KBM-7 (cell line): ENCODE measurements at regions not wholly inside any gene's neighbourhood (a gene's known extent, or its start where the extent isn't known, plus 50 kb on each side); places are given as distances from the start of the nearest gene placed in this dataset.

Source experiments
- DNase-seq: peaks from one replicate; pipeline ENCODE4 v3.0.0-alpha.2; 2015
- in situ Hi-C: fragments of 300-500 bp; cut with MboI; formaldehyde crosslinking; loops from 2 replicates; pipeline ENCODE4 v1.14.3; 2020; ENCODE audit warnings: low sequenced_read_pairs, low pct_unique_long_range_greater_than_20kb, mixed read lengths

GRCh38 chr12:126776026-126776655 is 1490.8 kb upstream of the TMEM132C start:
- DNase-seq: no peak
- in situ Hi-C loops: no loop called here

- no peak for DNase-seq
- in situ Hi-C loops: no loop called here
These were observed 1486.6 kb upstream of the TMEM132C start for GRCh38 chr12:126780343-126780742.

GRCh38 chr12:126781593-126781992 is 1485.4 kb upstream of the TMEM132C start:
- in situ Hi-C loops: no loop called here
- DNase-seq: no peak

GRCh38 chr12:126782083-126782482 is 1484.9 kb upstream of the TMEM132C start:
- in situ Hi-C loops: no loop called here
- no peak for DNase-seq

- DNase-seq: peak; percentile 38
- in situ Hi-C loops: no loop called here
These were observed 1482.5 kb upstream of the TMEM132C start for GRCh38 chr12:126784328-126784921.

- no peak for DNase-seq
- in situ Hi-C loops: no loop called here
These were observed 1477.0 kb upstream of the TMEM132C start for GRCh38 chr12:126789963-126790362.

- DNase-seq: no peak
- in situ Hi-C loops: no loop called here
These were observed 1475.8 kb upstream of the TMEM132C start for GRCh38 chr12:126791122-126791521.

GRCh38 chr12:126792411-126792810 is 1474.6 kb upstream of the TMEM132C start:
- in situ Hi-C loops: no loop called here
- DNase-seq: no peak

- in situ Hi-C loops: no loop called here
- no peak for DNase-seq
These were observed 1469.4 kb upstream of the TMEM132C start for GRCh38 chr12:126797525-126797924.

GRCh38 chr12:126798449-126798848 is 1468.5 kb upstream of the TMEM132C start:
- in situ Hi-C loops: no loop called here
- DNase-seq: no peak

GRCh38 chr12:126807312-126807865 is 1459.6 kb upstream of the TMEM132C start:
- in situ Hi-C loops: no loop called here
- DNase-seq: no peak

GRCh38 chr12:126811391-126811790 is 1455.6 kb upstream of the TMEM132C start:
- in situ Hi-C loops: no loop called here
- DNase-seq: no peak

GRCh38 chr12:126819554-126819953 is 1447.4 kb upstream of the TMEM132C start:
- in situ Hi-C loops: no loop called here

GRCh38 chr12:126830778-126831680 is 1435.9 kb upstream of the TMEM132C start:
- in situ Hi-C loops: no loop called here
- no peak for DNase-seq

More at GRCh38 chr12:126819554-126819953, 1447.4 kb upstream of the TMEM132C start:
- no peak for DNase-seq

- DNase-seq: no peak
- in situ Hi-C loops: no loop called here
These were observed 1429.3 kb upstream of the TMEM132C start for GRCh38 chr12:126837697-126838096.

GRCh38 chr12:126843915-126844669 is 1422.9 kb upstream of the TMEM132C start:
- no peak for DNase-seq
- in situ Hi-C loops: no loop called here

GRCh38 chr12:126847005-126847629 is 1419.9 kb upstream of the TMEM132C start:
- in situ Hi-C loops: no loop called here
- DNase-seq: no peak

- DNase-seq: no peak
- in situ Hi-C loops: no loop called here
These were observed 1411.2 kb upstream of the TMEM132C start for GRCh38 chr12:126855768-126856167.

GRCh38 chr12:126856958-126857357 is 1410.0 kb upstream of the TMEM132C start:
- in situ Hi-C loops: no loop called here
- no peak for DNase-seq
